ENCODE measurements at regions not wholly inside any gene's neighbourhood (a gene's known extent, or its start where the extent isn't known, plus 50 kb on each side); places are given as distances from the start of the nearest gene placed in this dataset.

- no peak for TF ChIP-seq CTCF (IDR thresholded peaks at IDR 0.05; ENCODE audit: low read depth, low read length)
- no peak overlapping the region for H3K4me3 ChIP-seq (ENCODE audit: low read depth, low read length)
- in situ Hi-C loops (cut with HindIII; ENCODE audit: low sequenced_read_pairs) = no loop called here
- DNase-seq (ENCODE audit: low read depth, low spot score) = no peak
Observed at GRCh38 chr12:22956690-22957089, 331.7 kb downstream of the ETNK1 start.

- DNase-seq (ENCODE audit: low read depth, low spot score) = no peak
- in situ Hi-C loops (cut with HindIII; ENCODE audit: low sequenced_read_pairs) = no loop called here
- no peak for TF ChIP-seq CTCF (IDR thresholded peaks at IDR 0.05; ENCODE audit: low read depth, low read length)
- no peak overlapping the region for H3K4me3 ChIP-seq (ENCODE audit: low read depth, low read length)
Observed at GRCh38 chr12:22967171-22967570, 342.2 kb downstream of the ETNK1 start.

- no peak for TF ChIP-seq CTCF (IDR thresholded peaks at IDR 0.05; ENCODE audit: low read depth, low read length)
- no peak overlapping the region for H3K4me3 ChIP-seq (ENCODE audit: low read depth, low read length)
- no peak for DNase-seq (ENCODE audit: low read depth, low spot score)
- in situ Hi-C loops (cut with HindIII; ENCODE audit: low sequenced_read_pairs) = no loop called here
Observed at GRCh38 chr12:22969521-22969920, 344.6 kb downstream of the ETNK1 start.

GRCh38 chr12:22971247-22971646 lies 346.3 kb downstream of the ETNK1 start:
- no peak overlapping the region for H3K4me3 ChIP-seq (ENCODE audit: low read depth, low read length)
- no peak for TF ChIP-seq CTCF (IDR thresholded peaks at IDR 0.05; ENCODE audit: low read depth, low read length)
- in situ Hi-C loops (cut with HindIII; ENCODE audit: low sequenced_read_pairs) = no loop called here
- DNase-seq (ENCODE audit: low read depth, low spot score) = no peak

GRCh38 chr12:22971701-22972191 lies 346.8 kb downstream of the ETNK1 start:
- no peak for TF ChIP-seq CTCF (IDR thresholded peaks at IDR 0.05; ENCODE audit: low read depth, low read length)
- DNase-seq (ENCODE audit: low read depth, low spot score) = no peak
- no peak overlapping the region for H3K4me3 ChIP-seq (ENCODE audit: low read depth, low read length)
- in situ Hi-C loops (cut with HindIII; ENCODE audit: low sequenced_read_pairs) = no loop called here

- in situ Hi-C loops (cut with HindIII; ENCODE audit: low sequenced_read_pairs) = no loop called here
- no peak for TF ChIP-seq CTCF (IDR thresholded peaks at IDR 0.05; ENCODE audit: low read depth, low read length)
- DNase-seq (ENCODE audit: low read depth, low spot score) = peak; percentile 93
- H3K4me3 ChIP-seq (ENCODE audit: low read depth, low read length) = no peak overlapping the region
Observed at GRCh38 chr12:22974865-22975264, 349.9 kb downstream of the ETNK1 start.

GRCh38 chr12:22978962-22979361 lies 354.0 kb downstream of the ETNK1 start:
- no peak overlapping the region for H3K4me3 ChIP-seq (ENCODE audit: low read depth, low read length)
- no peak for TF ChIP-seq CTCF (IDR thresholded peaks at IDR 0.05; ENCODE audit: low read depth, low read length)
- in situ Hi-C loops (cut with HindIII; ENCODE audit: low sequenced_read_pairs) = no loop called here
- peak; percentile 93 for DNase-seq (ENCODE audit: low read depth, low spot score)
